HCT116 (cell line): ENCODE measurements at regions not wholly inside any gene's neighbourhood (a gene's known extent, or its start where the extent isn't known, plus 50 kb on each side); places are given as distances from the start of the nearest gene placed in this dataset.
A peak's percentile ranks its signal among the peaks of the same experiment; 100 is the strongest.

Experiments used
- ATAC-seq: fragments of 200-7000 bp; cut with Tn5 transposase; 2 replicates; pipeline ENCODE4 v1.9.1; 2020; ENCODE audit warnings: mild to moderate bottlenecking, moderate library complexity
- BruUV-seq: library from RNA; stranded (reverse); fragments of 400-500 nt; replicated peaks from 2 replicates; lab custom pipeline; 2021; lab: Mats Ljungman, UMichigan
- CTCF ChIA-PET: fragments of 300-600 bp; sonication (Branson Sonifier 250); formaldehyde crosslinking; loops from one replicate; lab custom pipeline; 2021; ENCODE audit warnings: antibody characterized with exemption; lab: Charles Lee
- POLR2A ChIA-PET: fragments of 300-600, 350-600 bp; sonication (Branson Sonifier 250); formaldehyde crosslinking; loops from one replicate; lab custom pipeline; 2021; ENCODE audit warnings: antibody characterized with exemption; lab: Charles Lee
- RAD21 ChIA-PET, 2 experiments: fragments of 300-600 bp; sonication (Branson Sonifier 250); formaldehyde crosslinking; loops; one replicate each; lab custom pipeline; 2023; ENCODE audit warnings: low total read pairs in 2 of 2; ENCODE audit not compliant: uncharacterized antibody in 2 of 2, unreplicated experiment in 2 of 2, low non-redundant PET in 1 of 2; lab: Charles Lee
- DNase-seq: peaks from one replicate; pipeline ENCODE4 v3.0.0-alpha.2; 2010; ENCODE audit warnings: low read depth, low spot score
- H2AFZ ChIP-seq: fragments of 200-600 bp; shearing (Covaris generic), sonication (generic); 2 replicates; pipeline ENCODE4 v1.6.1; 2017; ENCODE audit warnings: low read depth, mixed run types, mixed read lengths, antibody characterized with exemption, low read length; ENCODE audit not compliant: poor library complexity, severe bottlenecking
- H3K27ac ChIP-seq: 2 replicates; pipeline ENCODE4 v1.5.1; 2012; ENCODE audit warnings: low read depth, low read length
- H3K27me3 ChIP-seq: fragments of 200-600 bp; sonication (generic); 2 replicates; pipeline ENCODE4 v1.6.1; 2016; ENCODE audit warnings: mixed run types, low read length, mixed read lengths; ENCODE audit not compliant: insufficient read depth
- H3K36me3 ChIP-seq, 2 experiments: fragments of 200-500 bp in 1 of 2; fragments of 200-600 bp in 1 of 2; sonication (Bioruptor generic) in 1 of 2; sonication (generic) in 1 of 2; 2 replicates each; pipeline versions ENCODE4 v1.5.1 to v1.6.1; 2014 to 2016; ENCODE audit warnings: low read length in 2 of 2, inconsistent platforms in 1 of 2, mixed read lengths in 1 of 2, mixed run types in 1 of 2; ENCODE audit not compliant: insufficient read depth in 2 of 2, control insufficient read depth in 1 of 2
- H3K4me1 ChIP-seq, 2 experiments: fragments of 200-600 bp in 1 of 2; sonication (generic) in 1 of 2; 2 replicates each; pipeline versions ENCODE4 v1.5.1 to v1.6.1; 2012 to 2017; ENCODE audit warnings: low read length in 2 of 2, inconsistent platforms in 1 of 2, mild to moderate bottlenecking in 1 of 2, mixed read lengths in 1 of 2, mixed run types in 1 of 2, moderate library complexity in 1 of 2; ENCODE audit not compliant: insufficient read depth in 2 of 2, control insufficient read depth in 1 of 2
- H3K4me2 ChIP-seq: fragments of 200-600 bp; sonication (generic); 2 replicates; pipeline ENCODE4 v1.6.1; 2017; ENCODE audit warnings: mixed run types, low read length, mixed read lengths
- H3K4me3 ChIP-seq, 2 experiments: fragments of 200-600 bp in 1 of 2; sonication (generic) in 1 of 2; replicated peaks in 1 of 2; 2 replicates each; pipeline ENCODE4 v1.5.1; 2011 to 2016; ENCODE audit warnings: low read length in 2 of 2, control low read depth in 1 of 2, low read depth in 1 of 2, mild to moderate bottlenecking in 1 of 2, mixed read lengths in 1 of 2, mixed run types in 1 of 2
- H3K79me2 ChIP-seq: fragments of 200-600 bp; sonication (generic); 2 replicates; pipeline ENCODE4 v1.6.1; 2017; ENCODE audit warnings: mild to moderate bottlenecking, mixed run types, low read length, moderate library complexity, mixed read lengths; ENCODE audit not compliant: insufficient read depth
- H3K9ac ChIP-seq: fragments of 200-600 bp; sonication (generic); 2 replicates; pipeline ENCODE4 v1.6.1; 2016; ENCODE audit warnings: low read length, mixed read lengths
- H3K9me2 ChIP-seq: fragments of 200-600 bp; sonication (generic), shearing (Covaris generic); 2 replicates; pipeline ENCODE4 v1.6.1; 2017; ENCODE audit warnings: mixed run types, mild to moderate bottlenecking, moderate library complexity; ENCODE audit not compliant: insufficient read depth
- H3K9me3 ChIP-seq, 2 experiments: fragments of 200-500 bp in 1 of 2; fragments of 200-600 bp in 1 of 2; sonication (Bioruptor generic) in 1 of 2; sonication (generic) in 1 of 2; 2 replicates each; pipeline ENCODE4 v1.6.1; 2014 to 2017; ENCODE audit warnings: low read length in 2 of 2, mixed read lengths in 2 of 2, inconsistent platforms in 1 of 2, low read depth in 1 of 2, mild to moderate bottlenecking in 1 of 2, mixed run types in 1 of 2, moderate library complexity in 1 of 2; ENCODE audit not compliant: control insufficient read depth in 1 of 2, insufficient read depth in 1 of 2
- H4K20me1 ChIP-seq: fragments of 200-600 bp; sonication (generic), shearing (Covaris generic); 2 replicates; pipeline ENCODE4 v1.6.1; 2017; ENCODE audit warnings: mixed run types, mild to moderate bottlenecking, moderate library complexity; ENCODE audit not compliant: insufficient read depth
- CBX3 ChIP-seq: IDR thresholded peaks from 2 replicates; pipeline ENCODE4 v1.6.1; 2012; ENCODE audit warnings: low read depth
- CEBPB ChIP-seq: IDR thresholded peaks from 2 replicates; pipeline ENCODE4 v1.6.1; 2012; ENCODE audit warnings: low read depth
- CTCF ChIP-seq, 3 experiments: fragments of 200-600 bp in 1 of 3; sonication (generic) in 1 of 3; IDR thresholded peaks in 2 of 3; conservative IDR thresholded peaks in 1 of 3; 2 replicates each; pipeline ENCODE4 v1.5.1; 2012 to 2017; ENCODE audit warnings: low read depth in 2 of 3, low read length in 2 of 3, antibody characterized with exemption in 1 of 3, borderline replicate concordance in 1 of 3, control low read depth in 1 of 3, mild to moderate bottlenecking in 1 of 3, mixed read lengths in 1 of 3, mixed run types in 1 of 3, moderate library complexity in 1 of 3; ENCODE audit not compliant: insufficient read depth in 1 of 3
- EZH2 ChIP-seq: fragments of 200-600 bp; sonication (generic); IDR thresholded peaks from 2 replicates; pipeline ENCODE4 v1.6.1; 2017; ENCODE audit warnings: antibody characterized with exemption, mixed run types
- EZH2phosphoT487 ChIP-seq: fragments of 200-600 bp; IDR thresholded peaks from 2 replicates; pipeline ENCODE4 v1.6.1; 2018; ENCODE audit warnings: antibody characterized with exemption, borderline replicate concordance
- JUND ChIP-seq: IDR thresholded peaks from 2 replicates; pipeline ENCODE4 v1.6.1; 2012
- POLR2AphosphoS5 ChIP-seq: IDR thresholded peaks from 2 replicates; pipeline ENCODE4 v1.6.1; 2011; ENCODE audit warnings: mild to moderate bottlenecking, low read depth, low read length, moderate library complexity
- RAD21 ChIP-seq: IDR thresholded peaks from 2 replicates; pipeline ENCODE4 v1.6.1; 2012; ENCODE audit warnings: low read depth, mild to moderate bottlenecking
- ZBTB33 ChIP-seq: IDR thresholded peaks from 2 replicates; pipeline ENCODE4 v1.6.1; 2011; ENCODE audit warnings: mild to moderate bottlenecking, low read length, moderate library complexity; ENCODE audit not compliant: insufficient replicate concordance; ENCODE audit errors: extremely low read depth
- intact Hi-C: fragments of 100-400 bp; cut with micrococcal nuclease; formaldehyde crosslinking; loops from 2 replicates; pipeline ENCODE4 v1.10.0; 2022
- TF ChIP-seq, protein P1 (sequence below): IDR thresholded peaks from 2 replicates; pipeline ENCODE4 v1.6.1; 2012; ENCODE audit warnings: low read depth

GRCh38 chr7:47669901-47670384 is 88.0 kb upstream of the TNS3 start:
- Histone ChIP-seq H3K36me3 (no peaks in the 10 kb centered on the region), H3K4me2 (no peak overlapping the region), H3K4me1 (peaks cover 3 to 9% of the 10 kb centered on the region in 2 experiments; a peak in 3 of 4 replicates), H3K9me2 (no peaks in the 10 kb centered on the region), H3K79me2 (no peaks in the 10 kb centered on the region), H3K27ac (no peak overlapping the region), H3K27me3 (no peaks in the 10 kb centered on the region)
- RAD21 ChIA-PET = no interaction called here
- CTCF ChIA-PET = no interaction called here
- no peak for TF ChIP-seq POLR2AphosphoS5
- TF ChIP-seq JUND = no peak
- TF ChIP-seq, all 23 proteins: peak for 0
- no peak overlapping the region for H2AFZ ChIP-seq
- DNase-seq (no peak), ATAC-seq (no peak)
- BruUV-seq = no TSS peak
- POLR2A ChIA-PET = no interaction called here
- H3K9ac ChIP-seq = no peak overlapping the region
- H3K9me3 ChIP-seq = no peaks in the 10 kb centered on the region
- no peaks in the 10 kb centered on the region for H4K20me1 ChIP-seq
- no peak overlapping the region for H3K4me3 ChIP-seq
- intact Hi-C loops = no loop called here

DNA sequence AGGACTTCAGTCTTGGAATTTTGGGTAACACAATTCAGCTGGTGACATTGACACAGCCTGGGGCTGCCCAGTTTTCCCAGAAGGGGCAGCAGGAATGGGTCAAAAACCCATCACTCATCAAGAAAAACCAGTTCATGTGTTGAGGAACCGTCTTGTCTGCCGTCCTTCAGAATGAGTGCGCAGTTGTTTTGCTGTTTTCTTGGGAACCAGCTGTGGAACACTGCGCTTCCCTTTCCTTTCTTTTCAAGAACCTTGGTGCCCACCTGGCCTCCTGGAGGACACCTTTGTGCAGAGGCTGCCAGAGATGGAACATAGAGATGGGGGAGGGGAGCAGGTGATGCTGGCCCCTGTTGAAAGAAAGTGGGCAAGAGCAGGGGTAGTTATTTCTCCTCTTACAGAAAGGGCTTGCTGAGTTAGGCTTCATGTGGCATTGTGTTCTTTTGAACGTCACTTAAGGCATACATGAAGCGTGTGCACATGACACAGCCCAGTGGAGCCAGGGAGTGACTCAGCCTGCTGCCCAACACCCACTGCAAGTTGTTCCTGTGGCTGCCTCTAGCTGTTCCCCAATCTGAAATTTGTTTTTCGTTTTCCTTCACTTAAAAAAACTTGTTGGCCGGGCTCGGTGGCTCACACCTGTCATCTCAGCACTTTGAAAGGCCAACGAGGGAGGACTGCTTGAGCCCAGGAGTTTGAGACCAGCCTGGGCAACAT is 87.4 kb upstream of the TNS3 start:
- intact Hi-C loops = no loop called here
- H3K9ac ChIP-seq = no peak overlapping the region
- TF ChIP-seq, protein P1, sequence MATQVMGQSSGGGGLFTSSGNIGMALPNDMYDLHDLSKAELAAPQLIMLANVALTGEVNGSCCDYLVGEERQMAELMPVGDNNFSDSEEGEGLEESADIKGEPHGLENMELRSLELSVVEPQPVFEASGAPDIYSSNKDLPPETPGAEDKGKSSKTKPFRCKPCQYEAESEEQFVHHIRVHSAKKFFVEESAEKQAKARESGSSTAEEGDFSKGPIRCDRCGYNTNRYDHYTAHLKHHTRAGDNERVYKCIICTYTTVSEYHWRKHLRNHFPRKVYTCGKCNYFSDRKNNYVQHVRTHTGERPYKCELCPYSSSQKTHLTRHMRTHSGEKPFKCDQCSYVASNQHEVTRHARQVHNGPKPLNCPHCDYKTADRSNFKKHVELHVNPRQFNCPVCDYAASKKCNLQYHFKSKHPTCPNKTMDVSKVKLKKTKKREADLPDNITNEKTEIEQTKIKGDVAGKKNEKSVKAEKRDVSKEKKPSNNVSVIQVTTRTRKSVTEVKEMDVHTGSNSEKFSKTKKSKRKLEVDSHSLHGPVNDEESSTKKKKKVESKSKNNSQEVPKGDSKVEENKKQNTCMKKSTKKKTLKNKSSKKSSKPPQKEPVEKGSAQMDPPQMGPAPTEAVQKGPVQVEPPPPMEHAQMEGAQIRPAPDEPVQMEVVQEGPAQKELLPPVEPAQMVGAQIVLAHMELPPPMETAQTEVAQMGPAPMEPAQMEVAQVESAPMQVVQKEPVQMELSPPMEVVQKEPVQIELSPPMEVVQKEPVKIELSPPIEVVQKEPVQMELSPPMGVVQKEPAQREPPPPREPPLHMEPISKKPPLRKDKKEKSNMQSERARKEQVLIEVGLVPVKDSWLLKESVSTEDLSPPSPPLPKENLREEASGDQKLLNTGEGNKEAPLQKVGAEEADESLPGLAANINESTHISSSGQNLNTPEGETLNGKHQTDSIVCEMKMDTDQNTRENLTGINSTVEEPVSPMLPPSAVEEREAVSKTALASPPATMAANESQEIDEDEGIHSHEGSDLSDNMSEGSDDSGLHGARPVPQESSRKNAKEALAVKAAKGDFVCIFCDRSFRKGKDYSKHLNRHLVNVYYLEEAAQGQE = no peak
- TF ChIP-seq JUND (no peak), EZH2phosphoT487 (no peak), CEBPB (no peak), POLR2AphosphoS5 (no peak), EZH2 (no peak), CTCF (IDR thresholded peaks at IDR 0.05 in 2 of 3, conservative IDR thresholded peaks at IDR 0.05 in 1 of 3; ENCODE audit: borderline replicate concordance in 1 of 3, insufficient read depth in 1 of 3, low read depth in 2 of 3, low read length in 2 of 3) (no peak), RAD21 (no peak), CBX3 (no peak), ZBTB33 (no peak)

More for the DNA sequence above, 87.4 kb upstream of the TNS3 start:
- no TSS peak for BruUV-seq
- H3K9me2 ChIP-seq = no peaks in the 10 kb centered on the region
- H4K20me1 ChIP-seq = no peaks in the 10 kb centered on the region
- H3K79me2 ChIP-seq = no peaks in the 10 kb centered on the region
- peaks cover 3 to 9% of the 10 kb centered on the region in 2 experiments; a peak in 3 of 4 replicates for H3K4me1 ChIP-seq
- POLR2A ChIA-PET = no interaction called here
- RAD21 ChIA-PET = no interaction called here
- H3K27me3 ChIP-seq = no peaks in the 10 kb centered on the region
- no peak overlapping the region for H3K4me2 ChIP-seq
- no peaks in the 10 kb centered on the region for H3K9me3 ChIP-seq
- no peak overlapping the region for H3K4me3 ChIP-seq
- no peak overlapping the region for H3K27ac ChIP-seq
- DNase-seq (no peak), ATAC-seq (peak; percentile 61; the same call in 1 of the 2 replicates)
- CTCF ChIA-PET = no interaction called here
- no peaks in the 10 kb centered on the region for H3K36me3 ChIP-seq
- H2AFZ ChIP-seq = no peak overlapping the region
